NCI-H748 treated with DMSO at 0.1 percent for 48 hours (cell line): ENCODE measurements at regions not wholly inside any gene's neighbourhood (a gene's known extent, or its start where the extent isn't known, plus 50 kb on each side); places are given as distances from the start of the nearest gene placed in this dataset.

ENCODE experiments used
- DNase-seq: peaks from one replicate; lab custom pipeline; 2025; lab: John Stamatoyannopoulos, UW

DNA sequence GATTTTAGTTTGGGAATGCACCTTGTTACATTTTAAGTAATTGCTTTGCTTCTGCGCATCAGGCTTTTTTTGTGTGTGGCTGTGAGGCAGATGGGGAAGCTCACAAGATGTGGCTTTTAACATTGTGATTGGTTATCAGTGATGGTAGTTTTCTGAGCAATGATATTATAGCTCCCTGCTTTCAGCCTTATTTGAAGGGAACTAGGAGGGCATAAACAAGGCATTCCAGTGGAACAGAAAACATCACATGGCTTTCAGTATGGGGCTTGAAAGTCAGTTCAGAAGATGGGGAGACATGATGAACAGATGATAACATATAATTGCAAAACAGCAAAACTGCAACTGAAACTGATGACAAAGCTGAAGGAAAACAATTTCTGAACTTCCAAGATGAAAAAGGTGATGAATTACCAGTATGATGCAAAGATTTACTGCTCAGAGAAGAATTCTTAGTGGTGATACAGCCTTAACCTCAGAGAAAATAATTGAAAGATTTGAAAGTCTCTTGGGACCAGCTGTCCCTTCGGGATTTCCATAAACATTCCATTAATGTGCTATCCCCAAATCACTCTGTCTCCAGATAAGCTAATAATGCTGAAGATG, 439.7 kb downstream of the RND3 start:
- DNase-seq, result no peak

DNA sequence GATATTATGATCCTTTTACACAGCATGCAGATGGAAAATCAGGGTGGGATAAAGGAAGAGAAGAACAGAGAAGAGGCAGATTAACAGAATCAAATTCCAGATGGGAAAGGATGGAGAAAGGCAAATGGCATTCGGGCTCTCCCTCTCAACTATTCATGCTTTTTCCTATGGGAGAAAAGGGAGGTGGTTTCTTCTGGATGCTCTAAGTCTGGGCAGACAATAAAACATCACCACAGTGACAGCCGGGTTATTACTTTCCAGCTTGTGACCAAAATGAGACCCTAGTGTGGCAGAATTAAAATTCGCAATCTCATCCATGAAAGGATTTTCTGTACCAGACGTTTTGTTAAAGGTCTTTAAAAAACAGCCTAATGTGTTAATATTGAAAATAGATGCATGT, 440.7 kb downstream of the RND3 start:
- no peak for DNase-seq

DNA sequence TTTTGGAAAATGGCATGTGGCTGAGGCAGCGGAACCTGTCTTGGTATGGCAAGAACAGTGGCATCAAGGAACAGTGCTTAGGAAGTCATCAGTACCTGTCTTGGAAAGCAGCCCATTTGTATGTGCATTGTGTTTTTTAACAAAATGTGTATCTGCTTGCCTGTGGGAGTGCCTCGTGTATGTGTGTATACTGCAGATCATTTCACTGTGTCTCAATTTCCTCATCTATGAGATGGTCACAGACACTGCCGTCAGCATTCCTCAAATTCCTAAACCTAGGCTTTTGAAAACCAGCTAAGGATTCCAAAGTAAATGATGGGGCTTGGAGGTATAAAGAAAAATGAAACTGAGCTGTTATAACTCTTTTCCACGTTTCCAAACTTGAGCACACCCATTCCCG, 441.3 kb downstream of the RND3 start:
- DNase-seq, result no peak

DNA sequence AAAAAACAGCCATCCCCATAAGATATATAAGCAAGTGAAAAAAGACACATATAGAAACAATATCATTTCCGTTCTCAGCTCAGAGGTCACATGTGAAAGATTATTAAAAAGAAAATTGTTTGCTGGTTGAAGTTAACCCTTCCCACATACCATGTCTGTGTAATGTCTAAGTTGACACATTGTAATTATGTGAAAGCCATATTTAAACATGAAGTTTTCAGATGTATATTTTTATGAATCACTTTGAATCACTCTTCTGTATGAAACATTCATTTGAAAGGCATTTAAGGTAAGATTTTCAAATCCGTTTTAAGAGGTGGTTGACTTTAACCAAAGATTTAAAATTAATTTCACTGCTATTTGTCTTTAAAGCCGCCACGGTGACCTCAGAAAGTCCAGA, 441.9 kb downstream of the RND3 start:
- no peak for DNase-seq

DNA sequence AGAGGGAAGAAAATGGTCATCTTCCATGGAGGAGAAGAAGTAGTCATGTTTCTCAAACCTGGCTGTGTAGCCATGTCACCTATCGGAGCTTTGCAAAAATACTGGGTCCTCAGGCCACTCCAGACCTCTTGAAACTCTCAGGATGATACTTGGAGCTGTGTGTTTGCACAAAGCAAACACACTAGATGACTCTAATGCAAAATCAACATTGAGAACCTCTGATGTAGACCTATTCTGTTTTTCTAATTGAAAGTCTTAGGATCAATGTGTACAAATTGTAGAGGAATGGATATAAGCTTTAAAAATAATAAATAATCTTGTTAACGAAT, 444.3 kb downstream of the RND3 start:
- no peak for DNase-seq

GRCh38 chr2:150042500-150043171, 444.8 kb downstream of the RND3 start:
- DNase-seq, result no peak

GRCh38 chr2:150041722-150042425, 445.6 kb downstream of the RND3 start:
- no peak for DNase-seq

- no peak for DNase-seq
These were observed 449.0 kb upstream of the MMADHC start for GRCh38 chr2:150036622-150037021.

DNA sequence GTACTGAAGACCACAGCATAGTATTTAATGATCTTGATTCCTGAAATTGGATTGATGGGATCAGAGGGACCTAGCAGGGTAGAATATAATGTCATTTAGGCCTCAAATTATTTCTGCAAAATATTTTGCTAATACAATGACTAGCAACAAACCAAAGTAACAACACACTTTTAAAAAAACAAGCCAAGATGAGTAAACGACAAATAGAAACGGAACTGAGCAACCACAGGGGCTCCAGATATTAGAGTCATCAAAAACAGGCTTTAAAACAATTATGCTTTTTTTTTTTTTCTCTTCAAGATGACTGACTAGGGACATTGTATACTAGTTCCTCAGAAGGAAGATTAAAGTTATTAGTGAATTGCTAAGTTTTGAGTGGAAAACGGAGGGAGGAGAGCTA, 447.1 kb upstream of the MMADHC start:
- DNase-seq, result no peak

- DNase-seq, result no peak
These were observed 443.0 kb upstream of the MMADHC start for GRCh38 chr2:150030436-150031190.

GRCh38 chr2:150028322-150028721, 440.7 kb upstream of the MMADHC start:
- DNase-seq, result no peak

- no peak for DNase-seq
These were observed 439.6 kb upstream of the MMADHC start for GRCh38 chr2:150027164-150027563.

DNA sequence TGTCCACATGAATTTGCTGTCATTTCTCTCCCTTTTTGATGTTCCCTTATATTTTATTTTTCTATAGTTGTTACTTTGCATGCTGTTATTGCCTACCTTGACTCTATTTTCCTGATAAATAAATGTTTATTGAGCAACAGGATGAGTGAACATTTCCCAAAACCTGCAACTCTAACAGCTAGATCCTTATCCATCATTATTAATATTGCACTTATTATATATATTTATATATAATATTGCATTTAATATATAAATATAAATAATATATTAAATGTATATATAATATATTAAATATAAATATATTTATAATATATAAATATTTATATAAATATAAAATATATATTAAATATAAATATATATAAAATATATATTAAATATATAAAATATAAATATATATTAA, 436.1 kb upstream of the MMADHC start:
- DNase-seq, result no peak

DNA sequence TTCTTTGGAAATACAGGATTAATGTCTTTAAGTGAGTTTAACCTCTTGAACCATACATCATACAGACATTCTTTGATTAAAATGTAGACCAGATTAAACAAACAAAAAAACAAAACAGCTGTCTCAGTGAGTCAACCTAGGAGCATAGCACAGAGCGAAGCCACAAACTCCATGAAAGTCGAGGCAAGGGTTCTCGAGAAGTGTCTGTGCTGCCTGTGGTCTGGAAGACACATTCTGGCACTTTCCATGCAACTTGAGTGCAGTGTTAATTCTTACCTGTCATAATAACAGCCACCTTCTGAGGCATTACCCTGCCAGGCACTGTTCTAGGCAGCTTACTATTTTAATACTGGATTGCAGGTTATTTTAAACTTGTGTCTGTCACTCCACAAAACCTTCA, 435.5 kb upstream of the MMADHC start:
- no peak for DNase-seq

DNA sequence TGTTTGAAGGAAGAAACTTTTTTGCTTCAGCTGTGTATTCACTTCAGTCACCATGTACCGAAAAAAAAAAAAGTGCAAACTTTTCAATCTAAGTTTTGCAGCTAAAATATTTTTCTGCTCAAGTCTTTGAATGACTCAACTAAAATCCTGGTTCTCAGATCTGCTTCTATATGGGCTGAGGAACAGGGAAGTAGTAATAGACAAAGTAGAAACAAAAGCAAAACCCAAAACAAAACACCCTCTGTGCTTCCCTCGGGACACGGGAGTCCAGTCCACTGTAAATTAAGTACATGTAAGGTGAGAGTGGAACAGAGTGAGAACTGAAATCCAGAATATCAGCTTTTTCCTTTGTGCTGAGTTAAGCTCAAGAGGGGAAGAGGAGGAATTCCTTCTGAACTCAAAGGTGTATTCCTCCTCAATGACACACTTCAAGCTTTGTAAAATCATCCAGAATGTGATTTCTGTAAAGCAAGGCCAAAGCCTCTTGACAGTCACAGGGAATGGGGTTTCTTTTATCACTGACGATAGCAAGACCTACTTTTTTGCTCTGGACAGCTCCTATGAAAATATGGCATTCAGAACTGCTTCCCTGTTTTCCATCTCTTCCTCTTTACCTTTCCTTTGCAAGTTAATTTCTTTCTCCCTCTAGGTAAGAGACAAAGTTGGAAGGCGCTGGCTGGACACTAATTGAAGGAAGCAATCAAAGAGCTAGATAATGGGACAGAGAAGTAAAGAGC, 433.5 kb upstream of the MMADHC start:
- no peak for DNase-seq

DNA sequence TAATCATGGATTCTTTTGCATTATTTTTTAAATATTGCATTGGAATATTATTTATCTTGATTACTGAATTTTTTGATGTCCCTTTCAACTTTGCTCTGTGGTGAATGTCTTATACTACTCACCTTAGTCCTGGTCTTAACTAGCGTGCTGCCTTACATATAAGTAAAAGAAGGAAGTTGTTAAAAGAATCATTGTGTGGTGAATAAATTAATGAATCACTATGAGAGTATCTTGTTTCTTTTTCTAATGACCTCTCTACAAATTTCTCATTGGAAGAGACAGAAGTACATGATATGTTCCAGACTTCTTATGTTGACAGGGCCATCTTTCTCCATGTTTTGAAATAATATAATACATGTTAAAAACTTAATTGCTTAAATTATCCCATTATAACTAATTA, 432.6 kb upstream of the MMADHC start:
- DNase-seq, result no peak

GRCh38 chr2:150019063-150019462, 431.5 kb upstream of the MMADHC start:
- DNase-seq, result no peak

DNA sequence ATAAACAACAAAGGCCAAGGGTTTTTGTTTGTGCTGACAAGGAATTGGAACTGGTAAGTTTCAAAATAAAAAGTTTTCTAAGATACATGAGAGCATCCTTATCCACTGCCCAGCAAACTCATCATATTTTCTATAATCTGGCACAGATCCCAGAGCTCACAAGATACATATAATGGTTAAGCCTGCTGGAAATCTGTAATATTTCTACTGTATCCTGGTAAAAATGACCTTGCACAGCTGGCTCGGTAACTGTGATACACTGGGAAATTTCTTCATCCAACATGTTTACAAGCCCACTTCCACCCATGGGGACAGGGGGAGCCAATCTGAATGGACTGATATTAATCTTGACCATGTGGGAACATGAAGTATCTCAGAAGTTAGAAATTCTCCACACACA, 425.4 kb upstream of the MMADHC start:
- no peak for DNase-seq

DNA sequence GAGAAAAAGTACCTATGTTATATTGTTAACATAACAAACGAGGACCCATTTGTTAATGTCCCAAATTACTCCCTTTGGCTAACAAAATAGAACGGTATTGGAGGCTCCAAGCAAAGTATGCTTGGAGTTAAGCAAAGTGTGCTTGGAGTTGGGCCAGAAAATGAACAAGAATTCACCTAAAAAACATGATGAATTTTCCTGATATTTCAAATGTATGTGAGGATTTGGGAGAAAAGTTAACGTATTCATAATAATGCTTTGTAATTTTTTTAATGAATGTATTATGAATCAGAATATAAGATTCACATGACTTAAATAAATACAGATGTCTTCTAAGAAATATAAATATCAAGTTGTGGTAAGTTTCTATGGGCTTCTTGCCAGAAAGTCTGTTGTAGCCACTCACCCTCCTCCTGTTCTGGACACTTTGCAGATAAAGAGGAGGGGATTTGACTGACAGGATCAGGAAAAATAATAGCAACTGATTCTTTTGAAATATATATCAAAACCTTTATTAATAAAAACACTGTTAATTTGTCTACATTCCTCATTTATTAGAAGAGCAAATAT, 423.7 kb upstream of the MMADHC start:
- DNase-seq, result no peak

DNA sequence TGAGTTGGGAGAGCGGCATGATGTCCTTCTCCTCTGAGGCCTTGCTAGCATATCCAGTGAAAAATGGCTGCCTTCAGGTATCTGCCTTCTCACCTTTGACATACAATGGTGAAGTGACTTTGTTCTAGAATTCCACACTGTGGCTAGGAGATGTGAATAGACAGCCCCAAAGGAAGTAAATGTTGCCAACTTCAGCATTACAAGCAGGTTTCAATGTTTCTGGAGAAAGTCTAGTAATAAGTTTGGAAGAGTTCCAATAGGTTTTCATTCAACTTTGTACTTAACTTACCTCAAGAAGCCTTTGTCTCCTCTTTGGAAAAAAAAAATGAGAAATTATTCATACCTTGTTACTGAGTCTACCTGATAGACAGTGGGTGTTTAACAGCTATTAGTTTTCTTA, 421.3 kb upstream of the MMADHC start:
- DNase-seq, result no peak

DNA sequence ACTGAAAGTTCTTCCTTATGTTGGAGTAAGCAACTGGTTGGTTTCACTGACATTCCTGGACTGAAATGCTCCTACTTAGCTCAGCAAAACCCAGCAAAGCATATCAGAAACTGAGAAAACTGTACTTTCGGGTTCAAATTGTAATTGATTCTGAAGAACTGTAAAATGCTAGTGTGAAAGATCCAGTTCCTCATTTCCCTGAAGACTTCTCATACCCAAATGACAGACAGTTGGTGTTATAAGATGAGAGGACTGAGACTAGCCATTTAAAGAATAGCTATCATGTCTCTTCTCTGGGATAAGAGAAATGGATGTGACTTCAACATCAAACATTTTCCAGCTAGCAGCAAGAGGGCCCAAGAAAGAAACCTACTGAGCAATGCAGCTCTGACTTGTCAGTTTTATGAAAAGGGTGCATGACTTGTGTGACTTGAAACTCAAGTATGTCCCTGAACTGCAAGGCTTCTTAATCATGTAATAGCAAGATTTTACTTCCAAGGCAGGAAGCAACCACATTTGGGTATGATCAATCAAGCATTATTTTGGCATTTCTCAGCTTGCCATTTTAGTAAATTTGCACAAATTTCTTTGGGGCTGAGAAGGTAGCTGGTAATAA, 420.3 kb upstream of the MMADHC start:
- DNase-seq, result no peak

- DNase-seq, result no peak
These were observed 419.0 kb upstream of the MMADHC start for GRCh38 chr2:150006591-150006990.
